ENCODE measurements at regions not wholly inside any gene's neighbourhood (a gene's known extent, or its start where the extent isn't known, plus 50 kb on each side); places are given as distances from the start of the nearest gene placed in this dataset.

DNA sequence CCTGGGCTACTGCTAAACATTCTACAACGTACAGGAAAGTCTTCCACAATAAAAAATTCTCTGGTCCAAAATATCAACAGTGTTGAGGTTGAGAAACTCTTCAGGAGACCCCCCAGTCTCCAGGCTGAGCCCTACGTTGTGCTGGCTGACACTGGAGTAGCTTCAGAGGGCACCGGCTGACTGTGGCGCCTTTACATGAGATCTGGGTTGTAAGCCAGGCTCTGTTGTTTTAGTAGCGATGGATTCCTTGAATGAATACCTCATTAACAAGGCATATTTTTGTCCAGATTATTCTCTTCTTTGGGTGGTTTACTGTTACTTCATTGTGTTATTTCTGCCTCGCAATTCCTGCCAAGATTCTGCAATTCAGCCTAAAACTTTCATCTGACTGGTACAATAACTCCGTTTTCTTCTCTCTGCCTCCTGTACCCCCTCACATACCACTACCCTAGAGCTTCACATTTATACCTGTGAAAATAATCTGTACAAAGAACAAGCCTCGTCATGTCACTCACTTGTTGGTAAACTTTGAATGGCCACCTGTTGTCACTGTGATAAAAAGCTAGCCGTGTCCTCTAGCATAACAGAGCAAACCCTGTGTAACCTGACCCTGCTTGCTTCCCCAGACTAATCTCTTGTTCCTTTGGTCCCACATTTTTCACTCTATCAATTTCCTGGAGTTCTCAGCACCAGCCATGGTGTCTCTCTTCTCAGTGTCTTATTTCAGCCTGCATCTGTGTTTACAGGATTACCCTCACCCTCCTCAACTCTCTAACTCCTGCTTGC is 1476.1 kb upstream of the TENM3 start (continued):
- TF ChIP-seq EP300 (IDR thresholded peaks at IDR 0.05; ENCODE audit: low read depth in 2 of 2, low read length in 2 of 2) (no peak), EP300 (CRISPR knock-in tag; IDR thresholded peaks at IDR 0.05; ENCODE audit: borderline replicate concordance) (no peak)
- TF ChIP-seq, protein P1, sequence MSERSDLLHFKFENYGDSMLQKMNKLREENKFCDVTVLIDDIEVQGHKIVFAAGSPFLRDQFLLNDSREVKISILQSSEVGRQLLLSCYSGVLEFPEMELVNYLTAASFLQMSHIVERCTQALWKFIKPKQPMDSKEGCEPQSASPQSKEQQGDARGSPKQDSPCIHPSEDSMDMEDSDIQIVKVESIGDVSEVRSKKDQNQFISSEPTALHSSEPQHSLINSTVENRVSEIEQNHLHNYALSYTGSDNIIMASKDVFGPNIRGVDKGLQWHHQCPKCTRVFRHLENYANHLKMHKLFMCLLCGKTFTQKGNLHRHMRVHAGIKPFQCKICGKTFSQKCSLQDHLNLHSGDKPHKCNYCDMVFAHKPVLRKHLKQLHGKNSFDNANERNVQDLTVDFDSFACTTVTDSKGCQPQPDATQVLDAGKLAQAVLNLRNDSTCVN (CRISPR knock-in tag; IDR thresholded peaks at IDR 0.05; ENCODE audit: borderline replicate concordance): no peak
- TF ChIP-seq, protein P2, sequence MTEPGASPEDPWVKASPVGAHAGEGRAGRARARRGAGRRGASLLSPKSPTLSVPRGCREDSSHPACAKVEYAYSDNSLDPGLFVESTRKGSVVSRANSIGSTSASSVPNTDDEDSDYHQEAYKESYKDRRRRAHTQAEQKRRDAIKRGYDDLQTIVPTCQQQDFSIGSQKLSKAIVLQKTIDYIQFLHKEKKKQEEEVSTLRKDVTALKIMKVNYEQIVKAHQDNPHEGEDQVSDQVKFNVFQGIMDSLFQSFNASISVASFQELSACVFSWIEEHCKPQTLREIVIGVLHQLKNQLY (CRISPR knock-in tag; IDR thresholded peaks at IDR 0.05): no peak

DNA sequence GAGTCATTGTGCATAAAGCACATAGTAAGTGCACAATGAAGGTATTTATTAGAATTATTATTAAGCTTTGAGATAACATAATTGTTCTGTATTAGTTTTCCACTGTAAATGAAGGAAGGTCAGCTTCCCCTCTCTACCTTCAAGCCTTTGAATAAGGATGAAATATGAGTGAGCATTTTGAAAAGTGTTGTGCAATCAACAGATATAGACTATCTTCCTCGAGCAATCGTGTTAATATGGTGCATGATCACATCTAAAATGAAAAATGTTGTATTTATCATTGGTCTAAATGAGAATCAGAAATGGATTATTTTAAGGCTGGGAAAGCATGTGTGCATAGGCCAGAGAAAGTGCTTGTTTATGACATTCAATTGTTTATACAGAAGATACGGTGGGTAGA is 1474.6 kb upstream of the TENM3 start:
- Histone ChIP-seq H2AFZ (ENCODE audit: low read length) (no peak overlapping the region), H3K27me3 (ENCODE audit: control insufficient read depth in 1 of 2, insufficient read depth in 2 of 2, low read length in 2 of 2) (no peaks in the 10 kb centered on the region), H3K9me3 (ENCODE audit: low read length) (no peaks in the 10 kb centered on the region), H3K27ac (ENCODE audit: extremely low read length, insufficient read depth, low read length) (no peak overlapping the region), H3K36me3 (replicated peaks in 1 of 2; ENCODE audit: control insufficient read depth in 1 of 2, insufficient read depth in 2 of 2, low read length in 2 of 2) (no peaks in the 10 kb centered on the region), H3K4me2 (ENCODE audit: low read depth, low read length) (no peak overlapping the region), H3K4me1 (ENCODE audit: insufficient read depth, low read length) (no peaks in the 10 kb centered on the region), H3K4me3 (replicated peaks in 1 of 3; ENCODE audit: insufficient read depth in 1 of 3, low read depth in 2 of 3, low read length in 3 of 3) (no peak overlapping the region), H4K20me1 (ENCODE audit: insufficient read depth, low read length) (no peaks in the 10 kb centered on the region), H3K79me2 (ENCODE audit: insufficient read depth, low read length) (no peaks in the 10 kb centered on the region), H3K9ac (ENCODE audit: insufficient read depth, low read depth, low read length) (no peak overlapping the region)
- no TSS peak for BruUV-seq (replicated peaks)
- ChIA-PET CTCF (ENCODE audit: low intra/inter-chr PET ratio, low total read pairs) (no interaction called here), POLR2A (no interaction called here)
- no peak for DNase-seq (ENCODE audit: low spot score)
- FAIRE-seq: no peak
- no peak for ATAC-seq
- in situ Hi-C loops (cut with HindIII; ENCODE audit: extremely low pct_ligation_motif_present, low pct_unique_long_range_greater_than_20kb): no loop called here
- 0% methylated on average over 3 of the region's 3 CpGs for WGBS (ENCODE audit: low lambda C conversion rate)
- TF ChIP-seq ZFP37 (CRISPR knock-in tag; IDR thresholded peaks at IDR 0.05; ENCODE audit: borderline replicate concordance): no peak
- TF ChIP-seq CEBPB (IDR thresholded peaks at IDR 0.05; ENCODE audit: borderline replicate concordance, low read depth, low read length): peak; percentile 63; the same call in 1 of the 2 replicates
- TF ChIP-seq NFIB (CRISPR knock-in tag; IDR thresholded peaks at IDR 0.05; ENCODE audit: borderline replicate concordance): no peak
- no peak for TF ChIP-seq PAF1 (CRISPR knock-in tag; IDR thresholded peaks at IDR 0.05)
- intact Hi-C loops (cut with micrococcal nuclease; ENCODE audit: unreplicated experiment): no loop called here

All from HepG2 (cell line).